ENCODE measurements at regions not wholly inside any gene's neighbourhood (a gene's known extent, or its start where the extent isn't known, plus 50 kb on each side); places are given as distances from the start of the nearest gene placed in this dataset.

- Mint-ChIP-seq H3K9me3 (no peaks in the 10 kb centered on the region), H3K27ac (no peak overlapping the region), H3K4me1 (ENCODE audit: low read depth) (no peaks in the 10 kb centered on the region), H3K36me3 (ENCODE audit: low read depth) (no peaks in the 10 kb centered on the region), H3K4me3 (no peak overlapping the region), H3K27me3 (ENCODE audit: low read depth) (peaks cover 6% of the 10 kb centered on the region)
- DNase-seq = no peak
- CTCF ChIA-PET = no interaction called here
- intact Hi-C loops (cut with micrococcal nuclease) = no loop called here
These were observed 115.5 kb downstream of the PAPOLA start for GRCh38 chr14:96617635-96618034.

GRCh38 chr14:96622926-96623325 is 120.7 kb downstream of the PAPOLA start:
- intact Hi-C loops (cut with micrococcal nuclease) = no loop called here
- no peaks in the 10 kb centered on the region for H3K9me3 Mint-ChIP-seq
- no peaks in the 10 kb centered on the region for H3K4me1 Mint-ChIP-seq (ENCODE audit: low read depth)
- no peaks in the 10 kb centered on the region for H3K36me3 Mint-ChIP-seq (ENCODE audit: low read depth)
- DNase-seq = no peak
- no peak overlapping the region for H3K27ac Mint-ChIP-seq
- peaks cover 4% of the 10 kb centered on the region for H3K27me3 Mint-ChIP-seq (ENCODE audit: low read depth)
- CTCF ChIA-PET = no interaction called here
- H3K4me3 Mint-ChIP-seq = no peak overlapping the region

GRCh38 chr14:96623676-96624484 is 121.7 kb downstream of the PAPOLA start:
- DNase-seq = no peak
- H3K9me3 Mint-ChIP-seq = no peaks in the 10 kb centered on the region
- no peaks in the 10 kb centered on the region for H3K36me3 Mint-ChIP-seq (ENCODE audit: low read depth)
- H3K4me1 Mint-ChIP-seq (ENCODE audit: low read depth) = no peaks in the 10 kb centered on the region
- intact Hi-C loops (cut with micrococcal nuclease) = no loop called here
- no peak overlapping the region for H3K4me3 Mint-ChIP-seq
- peaks cover 4% of the 10 kb centered on the region for H3K27me3 Mint-ChIP-seq (ENCODE audit: low read depth)
- no peak overlapping the region for H3K27ac Mint-ChIP-seq
- CTCF ChIA-PET = no interaction called here

GRCh38 chr14:96624661-96625425 is 122.7 kb downstream of the PAPOLA start:
- Mint-ChIP-seq H3K36me3 (ENCODE audit: low read depth) (no peaks in the 10 kb centered on the region), H3K4me3 (no peak overlapping the region), H3K27ac (no peak overlapping the region), H3K27me3 (ENCODE audit: low read depth) (peaks cover 4% of the 10 kb centered on the region), H3K9me3 (no peaks in the 10 kb centered on the region), H3K4me1 (ENCODE audit: low read depth) (no peaks in the 10 kb centered on the region)
- DNase-seq = no peak
- intact Hi-C loops (cut with micrococcal nuclease) = no loop called here
- CTCF ChIA-PET = no interaction called here

- Mint-ChIP-seq H3K4me1 (ENCODE audit: low read depth) (no peaks in the 10 kb centered on the region), H3K9me3 (no peaks in the 10 kb centered on the region), H3K27ac (no peak overlapping the region), H3K36me3 (ENCODE audit: low read depth) (no peaks in the 10 kb centered on the region), H3K27me3 (ENCODE audit: low read depth) (peaks cover 4% of the 10 kb centered on the region), H3K4me3 (no peak overlapping the region)
- DNase-seq = no peak
- intact Hi-C loops (cut with micrococcal nuclease) = no loop called here
- CTCF ChIA-PET = no interaction called here
These were observed 123.3 kb downstream of the PAPOLA start for GRCh38 chr14:96625426-96625985.

- CTCF ChIA-PET = interaction anchor here (1.0 kb wide), 1 partner anchor 37 kb away, joined by 4 read pairs; no protein-coding TSS in a partner anchor
- H3K4me3 Mint-ChIP-seq = no peak overlapping the region
- H3K9me3 Mint-ChIP-seq = no peaks in the 10 kb centered on the region
- peaks cover 4% of the 10 kb centered on the region for H3K27me3 Mint-ChIP-seq (ENCODE audit: low read depth)
- intact Hi-C loops (cut with micrococcal nuclease) = no loop called here
- no peak for DNase-seq
- no peaks in the 10 kb centered on the region for H3K36me3 Mint-ChIP-seq (ENCODE audit: low read depth)
- no peaks in the 10 kb centered on the region for H3K4me1 Mint-ChIP-seq (ENCODE audit: low read depth)
- H3K27ac Mint-ChIP-seq = no peak overlapping the region
These were observed 124.1 kb downstream of the PAPOLA start for GRCh38 chr14:96626121-96626768.

- CTCF ChIA-PET = interaction anchor here (1.0 kb wide), 1 partner anchor 38 kb away, joined by 4 read pairs; no protein-coding TSS in a partner anchor
- Mint-ChIP-seq H3K27me3 (ENCODE audit: low read depth) (peaks cover 4% of the 10 kb centered on the region), H3K36me3 (ENCODE audit: low read depth) (no peaks in the 10 kb centered on the region), H3K27ac (no peak overlapping the region), H3K4me3 (no peak overlapping the region), H3K4me1 (ENCODE audit: low read depth) (no peaks in the 10 kb centered on the region), H3K9me3 (no peaks in the 10 kb centered on the region)
- peak; percentile 68 for DNase-seq
- intact Hi-C loops (cut with micrococcal nuclease) = no loop called here
These were observed 124.7 kb downstream of the PAPOLA start for GRCh38 chr14:96626916-96627315.

GRCh38 chr14:96627386-96627785 is 125.2 kb downstream of the PAPOLA start:
- no peaks in the 10 kb centered on the region for H3K9me3 Mint-ChIP-seq
- intact Hi-C loops (cut with micrococcal nuclease) = no loop called here
- CTCF ChIA-PET = no interaction called here
- no peaks in the 10 kb centered on the region for H3K36me3 Mint-ChIP-seq (ENCODE audit: low read depth)
- H3K27me3 Mint-ChIP-seq (ENCODE audit: low read depth) = peaks cover 4% of the 10 kb centered on the region
- H3K4me3 Mint-ChIP-seq = no peak overlapping the region
- H3K4me1 Mint-ChIP-seq (ENCODE audit: low read depth) = no peaks in the 10 kb centered on the region
- DNase-seq = peak; percentile 8
- no peak overlapping the region for H3K27ac Mint-ChIP-seq

- Mint-ChIP-seq H3K36me3 (ENCODE audit: low read depth) (no peaks in the 10 kb centered on the region), H3K27me3 (ENCODE audit: low read depth) (peaks cover 2% of the 10 kb centered on the region), H3K9me3 (no peaks in the 10 kb centered on the region), H3K4me3 (no peak overlapping the region), H3K27ac (no peak overlapping the region), H3K4me1 (ENCODE audit: low read depth) (no peaks in the 10 kb centered on the region)
- intact Hi-C loops (cut with micrococcal nuclease) = no loop called here
- DNase-seq = no peak
- CTCF ChIA-PET = no interaction called here
These were observed 125.9 kb downstream of the PAPOLA start for GRCh38 chr14:96627811-96628775.

- no peaks in the 10 kb centered on the region for H3K4me1 Mint-ChIP-seq (ENCODE audit: low read depth)
- intact Hi-C loops (cut with micrococcal nuclease) = no loop called here
- no peaks in the 10 kb centered on the region for H3K36me3 Mint-ChIP-seq (ENCODE audit: low read depth)
- CTCF ChIA-PET = no interaction called here
- H3K4me3 Mint-ChIP-seq = no peak overlapping the region
- H3K9me3 Mint-ChIP-seq = no peaks in the 10 kb centered on the region
- no peak for DNase-seq
- H3K27me3 Mint-ChIP-seq (ENCODE audit: low read depth) = peaks cover 2% of the 10 kb centered on the region
- no peak overlapping the region for H3K27ac Mint-ChIP-seq
These were observed 126.9 kb downstream of the PAPOLA start for GRCh38 chr14:96629082-96629481.

GRCh38 chr14:96629558-96630222 is 127.5 kb downstream of the PAPOLA start:
- DNase-seq = no peak
- H3K4me1 Mint-ChIP-seq (ENCODE audit: low read depth) = no peaks in the 10 kb centered on the region
- no peaks in the 10 kb centered on the region for H3K9me3 Mint-ChIP-seq
- CTCF ChIA-PET = no interaction called here
- H3K27ac Mint-ChIP-seq = no peak overlapping the region
- intact Hi-C loops (cut with micrococcal nuclease) = no loop called here
- no peaks in the 10 kb centered on the region for H3K27me3 Mint-ChIP-seq (ENCODE audit: low read depth)
- H3K4me3 Mint-ChIP-seq = no peak overlapping the region
- H3K36me3 Mint-ChIP-seq (ENCODE audit: low read depth) = no peaks in the 10 kb centered on the region
